ENCODE measurements at regions not wholly inside any gene's neighbourhood (a gene's known extent, or its start where the extent isn't known, plus 50 kb on each side); places are given as distances from the start of the nearest gene placed in this dataset.
"Not testable (repeated sequence)": the region's sequence is repeated elsewhere in the genome, so short reads cannot be mapped to it uniquely, and the experiment has no call there.

GRCh38 chr2:87263868-87264518 lies 242.3 kb upstream of the PLGLB1 start:
- not testable (repeated sequence) for DNase-seq (ENCODE audit: low spot score)

GRCh38 chr2:87275192-87275591 lies 253.5 kb upstream of the PLGLB1 start:
- not testable (repeated sequence) for DNase-seq (ENCODE audit: low spot score)

GRCh38 chr2:87275974-87276629 lies 254.5 kb upstream of the PLGLB1 start:
- not testable (repeated sequence) for DNase-seq (ENCODE audit: low spot score)

GRCh38 chr2:87276673-87277072 lies 255.0 kb upstream of the PLGLB1 start:
- not testable (repeated sequence) for DNase-seq (ENCODE audit: low spot score)

- not testable (repeated sequence) for DNase-seq (ENCODE audit: low spot score)
Observed at GRCh38 chr2:87277734-87278133, 256.1 kb upstream of the PLGLB1 start.

- not testable (repeated sequence) for DNase-seq (ENCODE audit: low spot score)
Observed at GRCh38 chr2:87280596-87281355, 259.1 kb upstream of the PLGLB1 start.

GRCh38 chr2:87283735-87284470 lies 262.3 kb upstream of the PLGLB1 start:
- not testable (repeated sequence) for DNase-seq (ENCODE audit: low spot score)

GRCh38 chr2:87284471-87284772 lies 262.8 kb upstream of the PLGLB1 start:
- not testable (repeated sequence) for DNase-seq (ENCODE audit: low spot score)

- DNase-seq (ENCODE audit: low spot score): not testable (repeated sequence)
Observed at GRCh38 chr2:87285139-87285538, 263.5 kb upstream of the PLGLB1 start.

- DNase-seq (ENCODE audit: low spot score): not testable (repeated sequence)
Observed at GRCh38 chr2:87290566-87291307, 269.1 kb upstream of the PLGLB1 start.

- not testable (repeated sequence) for DNase-seq (ENCODE audit: low spot score)
Observed at GRCh38 chr2:87291400-87292200, 270.0 kb upstream of the PLGLB1 start.

- DNase-seq (ENCODE audit: low spot score): not testable (repeated sequence)
Observed at GRCh38 chr2:87293931-87294594, 272.4 kb upstream of the PLGLB1 start.

GRCh38 chr2:87295135-87295534 lies 273.5 kb upstream of the PLGLB1 start:
- DNase-seq (ENCODE audit: low spot score): not testable (repeated sequence)

- not testable (repeated sequence) for DNase-seq (ENCODE audit: low spot score)
Observed at GRCh38 chr2:87301349-87301748, 279.7 kb upstream of the PLGLB1 start.

- DNase-seq (ENCODE audit: low spot score): not testable (repeated sequence)
Observed at GRCh38 chr2:87301871-87302270, 280.2 kb upstream of the PLGLB1 start.

- DNase-seq (ENCODE audit: low spot score): not testable (repeated sequence)
Observed at GRCh38 chr2:87308621-87309020, 287.0 kb upstream of the PLGLB1 start.

GRCh38 chr2:87309785-87310184 lies 288.1 kb upstream of the PLGLB1 start:
- not testable (repeated sequence) for DNase-seq (ENCODE audit: low spot score)

- DNase-seq (ENCODE audit: low spot score): not testable (repeated sequence)
Observed at GRCh38 chr2:87311896-87312441, 290.3 kb upstream of the PLGLB1 start.

GRCh38 chr2:87314622-87315021 lies 293.0 kb upstream of the PLGLB1 start:
- DNase-seq (ENCODE audit: low spot score): not testable (repeated sequence)
